NCI-H1694 treated with DMSO at 0.1 percent for 48 hours (cell line): ENCODE measurements at regions not wholly inside any gene's neighbourhood (a gene's known extent, or its start where the extent isn't known, plus 50 kb on each side); places are given as distances from the start of the nearest gene placed in this dataset.
A peak's percentile ranks its signal among the peaks of the same experiment; 100 is the strongest.
"Not testable (repeated sequence)": the region's sequence is repeated elsewhere in the genome, so short reads cannot be mapped to it uniquely, and the experiment has no call there.

Experiments used
- DNase-seq: peaks from one replicate; lab custom pipeline; 2025; lab: John Stamatoyannopoulos, UW

DNA sequence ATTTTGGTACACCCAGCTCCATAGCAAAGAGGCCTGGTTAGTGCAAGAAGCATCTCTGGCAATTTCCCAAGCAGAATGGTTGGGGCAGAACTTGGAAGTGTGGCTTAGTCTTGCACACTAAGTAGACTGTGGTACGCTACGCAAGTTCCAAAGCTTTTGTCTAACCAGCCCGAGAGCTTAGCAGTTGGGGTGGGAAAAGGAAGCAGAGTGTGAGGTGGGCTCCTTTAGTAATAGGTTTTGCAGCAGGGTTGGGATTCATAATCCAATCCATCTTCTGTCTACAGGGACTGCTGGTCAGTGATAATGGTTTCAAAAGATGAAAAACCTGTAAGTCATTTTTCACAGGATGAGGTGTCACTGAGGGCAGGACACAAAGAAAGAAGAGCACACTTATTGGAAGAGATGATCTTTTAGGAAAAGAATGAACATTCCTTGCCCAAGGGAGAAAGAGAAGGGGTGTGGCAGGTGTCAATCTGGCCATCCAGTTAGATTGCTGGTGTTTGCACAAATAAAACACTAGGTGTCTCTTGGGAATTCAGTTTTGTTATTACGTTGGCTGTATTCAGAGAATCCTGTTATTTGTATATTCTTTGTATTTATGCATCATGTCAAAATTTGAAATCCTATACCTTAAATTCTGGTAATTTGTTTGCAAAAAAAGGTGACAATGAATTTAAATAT lies 244.3 kb downstream of the GPAT3 start:
- no peak for DNase-seq

GRCh38 chr4:83779103-83780052 lies 243.5 kb downstream of the GPAT3 start:
- no peak for DNase-seq

- DNase-seq: no peak
Measured at GRCh38 chr4:83772685-83773084, 236.8 kb downstream of the GPAT3 start.

DNA sequence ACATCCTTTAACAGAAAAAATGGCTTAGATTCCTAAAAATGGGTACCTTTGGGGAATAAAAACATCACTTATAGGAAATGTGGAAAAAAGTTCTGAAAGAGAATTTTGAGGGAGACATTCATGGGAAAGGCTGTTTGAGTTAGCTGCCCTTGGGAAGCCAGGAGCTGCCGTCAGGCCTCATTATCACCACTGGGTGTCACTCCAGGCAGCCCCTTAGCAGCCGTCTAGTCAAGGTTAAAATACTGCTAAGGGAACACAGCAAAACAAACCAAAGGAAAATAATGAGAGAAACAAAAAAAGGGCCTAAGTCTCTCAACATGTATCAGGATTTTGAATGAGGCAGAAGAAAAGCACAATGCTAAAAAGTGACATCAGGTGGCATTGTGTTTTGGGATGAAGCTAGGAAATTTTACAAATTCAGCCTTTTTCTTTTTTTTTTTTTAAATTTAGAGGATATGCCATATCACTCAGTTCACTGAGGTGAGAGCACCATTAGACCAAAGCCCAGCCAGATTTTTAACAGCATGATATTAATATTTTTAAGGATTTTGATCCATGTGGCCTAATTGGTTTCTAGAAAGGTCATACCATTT lies 235.3 kb downstream of the GPAT3 start:
- peak; percentile 30 for DNase-seq

DNA sequence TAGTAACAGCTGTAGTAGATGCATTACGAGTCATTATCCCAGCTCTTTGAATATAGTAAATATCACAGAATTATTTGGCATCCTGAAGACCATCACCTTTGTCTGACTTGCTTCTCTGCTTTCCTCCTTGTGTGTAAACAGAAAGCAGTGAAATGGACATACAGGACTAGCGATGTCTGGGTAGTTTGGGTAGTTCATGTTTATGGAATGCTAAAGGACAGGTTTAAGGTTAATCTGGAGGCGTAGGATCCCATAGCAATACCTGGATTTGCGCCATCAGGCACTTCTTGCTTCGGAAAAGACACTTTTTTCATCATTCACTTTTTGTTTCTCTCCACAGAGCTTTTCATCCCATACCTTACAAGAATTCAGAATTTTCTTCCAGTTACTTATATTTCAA lies 232.2 kb downstream of the GPAT3 start:
- DNase-seq: no peak

- DNase-seq: no peak
Measured at GRCh38 chr4:83767067-83767466, 231.2 kb downstream of the GPAT3 start.

GRCh38 chr4:83759611-83760010 lies 223.7 kb downstream of the GPAT3 start:
- DNase-seq: no peak

DNA sequence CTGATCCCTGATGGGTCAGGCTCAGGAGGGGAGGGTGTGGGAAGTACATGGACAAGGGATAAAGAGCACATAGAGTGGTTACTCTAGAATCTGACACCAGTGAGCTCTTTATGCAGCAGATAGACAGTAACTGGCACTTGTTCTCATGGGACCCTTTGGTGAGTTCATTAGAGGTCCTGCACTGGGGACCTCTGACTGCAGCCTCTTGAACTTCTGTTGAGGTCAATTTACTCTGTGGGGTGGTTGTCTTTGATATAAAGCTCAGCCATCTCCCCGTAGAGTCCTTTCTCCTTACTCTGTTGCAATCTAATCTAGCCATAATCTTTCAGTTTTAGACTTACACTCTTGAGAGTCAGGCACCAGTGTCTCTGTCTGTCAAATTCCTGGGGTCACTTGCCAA lies 222.4 kb downstream of the GPAT3 start:
- no peak for DNase-seq

DNA sequence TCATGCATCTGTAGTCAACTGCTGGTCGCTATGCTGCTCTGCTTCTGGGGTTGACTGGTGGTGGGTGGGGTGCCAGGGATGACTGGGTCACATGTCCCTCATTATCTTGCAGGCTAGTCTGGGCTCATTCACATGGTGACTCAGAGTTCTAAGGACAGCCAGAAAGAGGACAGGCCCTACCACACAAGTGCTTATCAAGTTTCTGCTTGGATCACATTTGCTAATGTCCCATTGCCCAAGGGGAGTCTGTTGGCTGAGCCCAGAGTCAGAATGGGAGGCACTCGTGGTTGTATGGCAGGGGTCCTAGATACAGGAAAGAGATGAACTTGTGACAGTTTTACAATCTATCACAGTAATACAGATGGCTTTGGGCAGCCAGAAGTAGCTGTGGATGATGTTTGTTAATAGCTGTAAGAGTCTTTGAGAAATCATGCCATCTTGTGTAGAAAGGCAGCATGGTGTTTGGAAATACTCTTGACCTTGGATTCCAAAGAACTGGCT lies 221.3 kb downstream of the GPAT3 start:
- no peak for DNase-seq

DNA sequence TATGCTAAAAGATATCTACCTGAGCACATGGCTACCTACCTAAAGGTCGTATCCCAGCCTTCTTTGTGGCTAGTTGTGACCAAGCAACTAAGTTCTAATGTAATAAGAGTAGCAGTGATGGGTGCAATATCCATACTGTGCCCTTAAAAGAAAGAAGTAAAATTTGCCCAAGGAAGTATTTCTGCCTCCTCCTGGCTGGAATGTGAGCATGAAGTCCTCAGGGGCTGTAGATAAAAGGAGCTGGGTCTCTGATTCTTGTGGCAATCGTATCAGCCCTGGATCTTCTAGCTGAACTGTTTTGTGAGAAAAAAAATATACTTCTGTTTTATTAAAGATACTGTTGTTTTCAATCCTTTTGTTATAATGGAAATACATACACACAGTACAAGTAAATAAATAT lies 217.4 kb downstream of the GPAT3 start:
- DNase-seq: no peak

DNA sequence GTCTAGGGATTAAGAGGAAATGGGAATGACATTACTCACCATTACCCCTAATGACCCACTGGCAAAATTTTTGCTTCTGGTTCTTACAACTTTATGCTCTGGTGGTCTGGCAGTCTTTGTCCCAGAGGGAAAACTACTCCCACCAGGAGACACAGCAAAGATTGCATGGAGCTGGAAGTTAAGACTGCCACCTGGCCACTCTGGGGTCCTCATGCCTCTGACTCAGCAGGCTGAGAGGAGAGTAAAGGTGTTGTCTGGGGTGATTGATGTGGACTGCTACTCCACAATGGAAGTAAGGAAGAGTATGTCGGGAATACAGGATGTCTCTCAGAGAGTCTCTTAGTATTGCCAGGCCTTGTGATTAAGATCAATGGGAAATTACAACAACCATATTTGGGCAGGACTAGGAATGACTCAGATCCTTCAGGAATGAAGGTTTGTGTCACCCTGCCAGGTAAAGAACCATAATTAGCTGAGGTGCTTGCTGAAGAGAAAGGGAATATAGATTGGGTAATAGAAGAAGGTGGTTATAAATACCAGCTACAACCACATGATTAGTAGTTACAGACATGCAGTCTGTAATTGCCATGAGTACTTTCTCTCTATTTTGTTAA lies 215.5 kb downstream of the GPAT3 start:
- no peak for DNase-seq

- no peak for DNase-seq
Measured at GRCh38 chr4:83748711-83749110, 212.8 kb downstream of the GPAT3 start.

DNA sequence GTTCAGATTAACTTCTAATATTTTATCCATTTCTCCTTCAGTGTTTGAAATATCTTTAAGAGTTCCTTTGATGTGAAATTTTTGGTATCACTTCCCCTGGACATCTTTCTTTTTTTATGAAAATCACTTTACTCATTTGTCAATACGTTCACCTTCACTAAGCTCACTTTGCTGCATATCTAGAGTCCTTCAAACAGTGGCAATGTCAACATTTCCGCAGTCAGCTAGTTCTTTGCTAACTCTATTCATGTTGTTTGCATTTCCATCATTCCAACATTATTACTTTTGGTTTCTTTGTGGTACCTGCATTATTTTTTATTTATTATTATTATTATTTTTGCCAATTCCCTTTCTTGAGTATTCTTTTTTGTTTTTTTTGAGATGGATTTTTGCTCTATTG lies 203.0 kb downstream of the GPAT3 start:
- no peak for DNase-seq

GRCh38 chr4:83734576-83734975 lies 198.7 kb downstream of the GPAT3 start:
- no peak for DNase-seq

DNA sequence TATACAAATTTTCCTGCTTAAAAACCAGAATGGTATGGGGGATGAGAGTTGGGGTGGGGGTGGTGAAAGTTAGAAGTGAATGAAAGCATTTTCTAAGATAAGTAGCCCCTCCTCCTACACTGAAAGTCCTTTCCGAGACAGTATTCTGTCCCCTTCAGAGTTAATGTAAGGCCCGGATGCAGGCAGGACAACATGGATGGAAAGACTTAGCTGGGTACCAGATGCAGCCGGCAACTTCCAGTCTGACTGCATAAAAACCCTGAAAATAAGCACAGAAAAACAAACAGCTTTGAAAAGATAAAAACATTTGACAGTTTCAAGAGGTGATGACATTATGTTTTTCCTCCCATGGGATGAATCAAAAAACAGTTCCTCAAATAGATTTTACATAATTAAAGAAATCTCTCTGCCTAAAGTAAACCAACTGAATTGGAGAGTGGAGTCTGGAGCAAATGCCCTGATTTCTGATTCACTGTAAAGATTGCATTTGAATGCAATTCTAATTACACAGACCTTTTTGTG lies 196.3 kb downstream of the GPAT3 start:
- DNase-seq: no peak

GRCh38 chr4:83731609-83732008 lies 195.7 kb downstream of the GPAT3 start:
- no peak for DNase-seq

DNA sequence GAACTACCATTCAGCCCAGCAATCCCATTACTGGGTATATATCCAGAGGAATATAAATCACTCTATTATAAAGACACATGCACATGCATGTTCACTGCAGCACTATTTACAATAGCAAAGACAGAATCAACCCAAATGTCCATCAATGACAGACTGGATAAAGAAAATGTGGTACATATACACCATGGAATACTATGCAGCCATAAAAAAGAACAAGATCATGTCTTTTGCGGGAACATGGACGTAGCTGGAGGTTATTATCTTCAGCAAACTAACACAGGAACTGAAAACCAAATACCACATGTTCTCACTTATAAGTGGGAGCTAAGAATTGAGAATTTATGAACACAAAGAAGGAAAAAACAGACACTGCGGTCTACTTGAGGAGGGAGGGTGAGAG lies 195.1 kb downstream of the GPAT3 start:
- DNase-seq: not testable (repeated sequence)

DNA sequence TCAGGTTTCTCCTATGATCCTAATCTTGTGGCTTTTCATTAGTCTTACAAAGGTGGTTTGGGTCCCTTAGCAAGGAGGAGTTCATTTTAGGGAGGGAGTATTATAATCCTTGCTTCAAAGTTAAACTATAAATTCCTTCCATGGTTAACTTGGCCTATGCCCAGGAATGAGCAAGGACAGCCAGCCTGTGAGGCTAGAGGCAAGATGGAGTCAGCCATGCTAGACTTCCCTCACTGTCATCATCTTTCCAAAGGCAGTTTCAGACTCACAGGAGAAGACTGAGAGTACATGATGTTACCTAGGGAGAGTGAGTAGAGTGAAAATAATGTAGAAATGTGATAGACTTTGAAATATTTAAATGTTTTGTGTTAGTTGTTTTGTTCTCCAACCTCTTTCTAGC lies 192.3 kb downstream of the GPAT3 start:
- no peak for DNase-seq

DNA sequence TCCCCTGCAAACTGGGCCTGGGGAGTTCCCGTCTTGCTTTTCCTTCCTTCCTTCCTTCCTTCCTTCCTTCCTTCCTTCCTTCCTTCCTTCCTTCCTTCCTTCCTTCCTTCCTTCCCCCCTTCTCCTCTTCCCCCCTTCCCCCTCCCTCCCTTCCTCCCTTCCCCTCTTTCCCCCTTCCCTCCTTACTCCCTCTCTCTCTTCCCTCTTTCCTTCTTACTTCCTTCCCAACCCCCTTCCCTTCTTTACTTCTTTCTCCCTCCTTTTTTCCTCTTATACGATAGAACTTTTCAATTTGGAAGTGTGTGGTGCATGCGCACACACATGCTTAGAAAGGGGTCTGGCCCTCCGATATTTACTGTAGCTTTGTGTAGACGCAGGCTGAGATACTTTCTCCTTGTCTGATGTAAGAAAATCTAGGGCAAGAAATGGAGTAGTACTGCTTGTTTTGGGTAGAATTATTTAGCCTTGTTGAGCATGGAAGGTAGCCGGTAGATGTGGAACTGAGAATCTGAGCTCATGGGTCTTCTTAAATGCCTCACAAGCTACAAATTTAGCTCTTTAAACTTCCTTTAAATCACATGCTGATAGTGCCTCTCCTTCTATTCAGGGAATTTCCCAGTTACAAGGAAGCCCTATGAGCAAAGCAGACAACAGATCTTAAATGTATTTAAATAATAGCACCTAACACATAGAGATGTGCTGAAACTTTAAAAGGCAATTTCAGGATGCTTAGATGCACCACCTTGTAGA lies 189.6 kb downstream of the GPAT3 start:
- DNase-seq: no peak

GRCh38 chr4:83724485-83725335 lies 188.8 kb downstream of the GPAT3 start:
- DNase-seq: peak; percentile 33
